CD14-positive monocyte (primary cell): ENCODE measurements at regions not wholly inside any gene's neighbourhood (a gene's known extent, or its start where the extent isn't known, plus 50 kb on each side); places are given as distances from the start of the nearest gene placed in this dataset.

ENCODE experiments used
- DNase-seq, 3 donors: peaks; one replicate each; pipeline ENCODE4 v3.0.0-alpha.2; 2011 to 2022
- H2AFZ ChIP-seq: 2 replicates; pipeline ENCODE4 v1.6.0; 2012; ENCODE audit warnings: mild to moderate bottlenecking, low read depth, low read length, inconsistent platforms; ENCODE audit not compliant: insufficient read depth, poor library complexity, severe bottlenecking
- H3K27ac ChIP-seq, 2 donors: 1 replicate in 1 of 2; 2 replicates in 1 of 2; pipeline ENCODE4 v1.5.1; 2012 to 2013; ENCODE audit warnings: low read length in 2 of 2, control low read depth in 1 of 2, inconsistent platforms in 1 of 2, low read depth in 1 of 2, mild to moderate bottlenecking in 1 of 2
- H3K27me3 ChIP-seq, 2 donors: one replicate each; pipeline versions ENCODE4 v1.6.0 to v1.6.1; 2011 to 2013; ENCODE audit warnings: low read length in 2 of 2; ENCODE audit not compliant: control insufficient read depth in 2 of 2, insufficient read depth in 2 of 2
- H3K36me3 ChIP-seq, 2 donors: replicated peaks in 1 of 2; 1 replicate in 1 of 2; 2 replicates in 1 of 2; pipeline versions ENCODE4 v1.5.1 to v1.6.1; 2012 to 2013; ENCODE audit warnings: low read length in 2 of 2, control low read depth in 1 of 2, inconsistent platforms in 1 of 2, mild to moderate bottlenecking in 1 of 2; ENCODE audit not compliant: insufficient read depth in 2 of 2, control insufficient read depth in 1 of 2
- H3K4me1 ChIP-seq, 2 donors: 1 replicate in 1 of 2; 2 replicates in 1 of 2; pipeline versions ENCODE4 v1.5.1 to v1.6.1; 2012 to 2013; ENCODE audit warnings: low read length in 2 of 2, control low read depth in 1 of 2, inconsistent platforms in 1 of 2, mild to moderate bottlenecking in 1 of 2, moderate library complexity in 1 of 2; ENCODE audit not compliant: insufficient read depth in 2 of 2, control insufficient read depth in 1 of 2
- H3K4me2 ChIP-seq: replicated peaks from 2 replicates; pipeline ENCODE3; 2012; ENCODE audit warnings: low read length, moderate library complexity, mild to moderate bottlenecking; ENCODE audit not compliant: poor library complexity, severe bottlenecking; ENCODE audit errors: extremely low read depth
- H3K4me3 ChIP-seq, 3 experiments: fragments of 200-600 bp in 1 of 3; sonication (generic) in 1 of 3; replicated peaks in 1 of 3; 1 replicate in 2 of 3; 2 replicates in 1 of 3; pipeline ENCODE4 v1.5.1; 2011 to 2013; ENCODE audit warnings: low read length in 3 of 3, mild to moderate bottlenecking in 3 of 3, control low read depth in 2 of 3, low read depth in 2 of 3, inconsistent platforms in 1 of 3, moderate library complexity in 1 of 3
- H3K79me2 ChIP-seq: 2 replicates; pipeline ENCODE4 v1.6.0; 2012; ENCODE audit warnings: mild to moderate bottlenecking, control low read depth, inconsistent platforms, low read length, moderate library complexity; ENCODE audit not compliant: insufficient read depth
- H3K9ac ChIP-seq: 2 replicates; pipeline ENCODE4 v1.6.0; 2017; ENCODE audit warnings: low read length, mild to moderate bottlenecking; ENCODE audit not compliant: insufficient read depth, poor library complexity, severe bottlenecking
- H3K9me3 ChIP-seq, 2 donors: replicated peaks in 1 of 2; 1 replicate in 1 of 2; 2 replicates in 1 of 2; pipeline versions ENCODE4 v1.5.1 to v1.6.1; 2012 to 2013; ENCODE audit warnings: low read length in 2 of 2, control low read depth in 1 of 2; ENCODE audit not compliant: control insufficient read depth in 1 of 2, insufficient read depth in 1 of 2
- H4K20me1 ChIP-seq: 2 replicates; pipeline ENCODE4 v1.6.0; 2012; ENCODE audit warnings: mild to moderate bottlenecking, low read length, control low read depth, moderate library complexity; ENCODE audit not compliant: insufficient read depth
- H3K27ac Mint-ChIP-seq, 7 donors: one replicate each; pipeline ENCODE4 v1.8.0; 2020; ENCODE audit warnings: mild to moderate bottlenecking in 7 of 7, mixed read lengths in 7 of 7, moderate library complexity in 6 of 7, inconsistent platforms in 2 of 7
- H3K27me3 Mint-ChIP-seq, 3 donors: one replicate each; pipeline ENCODE4 v1.8.0; 2021 to 2022; ENCODE audit warnings: low read depth in 3 of 3, mild to moderate bottlenecking in 3 of 3, mixed read lengths in 3 of 3, moderate library complexity in 3 of 3, inconsistent platforms in 1 of 3
- H3K36me3 Mint-ChIP-seq, 2 donors: one replicate each; pipeline ENCODE4 v1.8.0; 2020; ENCODE audit warnings: mixed read lengths in 2 of 2, inconsistent platforms in 1 of 2, mild to moderate bottlenecking in 1 of 2
- H3K4me1 Mint-ChIP-seq: one replicate; pipeline ENCODE4 v1.8.0; 2020; ENCODE audit warnings: mild to moderate bottlenecking, mixed read lengths
- H3K4me3 Mint-ChIP-seq, 2 donors: one replicate each; pipeline ENCODE4 v1.8.0; 2020; ENCODE audit warnings: mild to moderate bottlenecking in 2 of 2, mixed read lengths in 2 of 2, moderate library complexity in 1 of 2
- H3K9me3 Mint-ChIP-seq, 7 donors: one replicate each; pipeline ENCODE4 v1.8.0; 2020 to 2022; ENCODE audit warnings: mixed read lengths in 7 of 7, mild to moderate bottlenecking in 6 of 7, moderate library complexity in 6 of 7, inconsistent platforms in 2 of 7
- CTCF ChIP-seq: fragments of 200-600 bp; IDR thresholded peaks from one replicate; pipeline ENCODE4 v1.8.0; 2022; ENCODE audit warnings: antibody characterized with exemption, mild to moderate bottlenecking
- WGBS: methylation state at CpG from one replicate; pipeline ENCODE4 v1.1.5; 2013; ENCODE audit warnings: missing lambda C conversion rate; ENCODE audit not compliant: insufficient coverage; 5-methylcytosine and 5-hydroxymethylcytosine counted together
- intact Hi-C, 2 donors: fragments of 100-400 bp; cut with micrococcal nuclease; formaldehyde crosslinking; loops; one replicate each; pipeline versions ENCODE4 v1.15.0 to v1.15.1; 2023

GRCh38 chr3:26105261-26105660 lies 315.4 kb downstream of the OXSM start:
- Histone ChIP-seq H3K9ac (no peak overlapping the region), H3K4me2 (no peak overlapping the region), H3K27ac (no peak overlapping the region), H3K79me2 (no peaks in the 10 kb centered on the region), H3K9me3 (peaks cover 4 to 13% of the 10 kb centered on the region in 2 donors), H4K20me1 (no peaks in the 10 kb centered on the region), H3K27me3 (no peaks in the 10 kb centered on the region), H2AFZ (no peak overlapping the region), H3K36me3 (no peaks in the 10 kb centered on the region), H3K4me3 (no peak overlapping the region), H3K4me1 (no peaks in the 10 kb centered on the region)
- DNase-seq = no peak
- H3K27me3 Mint-ChIP-seq = no peaks in the 10 kb centered on the region
- peaks cover 0 to 7% (median 6%) of the 10 kb centered on the region in 7 donors for H3K9me3 Mint-ChIP-seq
- intact Hi-C loops = no loop called here
- no peak for TF ChIP-seq CTCF
- H3K27ac Mint-ChIP-seq = no peak overlapping the region
- H3K4me3 Mint-ChIP-seq = no peak overlapping the region
- no peaks in the 10 kb centered on the region for H3K36me3 Mint-ChIP-seq
- H3K4me1 Mint-ChIP-seq = no peaks in the 10 kb centered on the region
- 54% methylated on average over 4 of the region's 4 CpGs for WGBS

GRCh38 chr3:26106228-26106627 lies 316.3 kb downstream of the OXSM start:
- H3K4me2 ChIP-seq = no peak overlapping the region
- peaks cover 4 to 5% of the 10 kb centered on the region in 2 donors for H3K9me3 ChIP-seq
- H3K36me3 ChIP-seq = no peaks in the 10 kb centered on the region
- H3K36me3 Mint-ChIP-seq = no peaks in the 10 kb centered on the region
- TF ChIP-seq CTCF = no peak
- intact Hi-C loops = no loop called here
- H3K4me1 Mint-ChIP-seq = no peaks in the 10 kb centered on the region
- no peak overlapping the region for H3K4me3 Mint-ChIP-seq
- peaks cover 0 to 9% (median 6%) of the 10 kb centered on the region in 7 donors for H3K9me3 Mint-ChIP-seq
- H4K20me1 ChIP-seq = no peaks in the 10 kb centered on the region
- no peaks in the 10 kb centered on the region for H3K27me3 ChIP-seq
- no peaks in the 10 kb centered on the region for H3K4me1 ChIP-seq
- H2AFZ ChIP-seq = no peak overlapping the region
- no peak overlapping the region for H3K4me3 ChIP-seq
- 100% methylated on average over 1 of the region's 2 CpGs for WGBS
- H3K27ac Mint-ChIP-seq = no peak overlapping the region
- no peak overlapping the region for H3K27ac ChIP-seq
- no peaks in the 10 kb centered on the region for H3K79me2 ChIP-seq
- DNase-seq = no peak
- no peak overlapping the region for H3K9ac ChIP-seq
- no peaks in the 10 kb centered on the region for H3K27me3 Mint-ChIP-seq
